ENCODE measurements at regions not wholly inside any gene's neighbourhood (a gene's known extent, or its start where the extent isn't known, plus 50 kb on each side); places are given as distances from the start of the nearest gene placed in this dataset.

DNA sequence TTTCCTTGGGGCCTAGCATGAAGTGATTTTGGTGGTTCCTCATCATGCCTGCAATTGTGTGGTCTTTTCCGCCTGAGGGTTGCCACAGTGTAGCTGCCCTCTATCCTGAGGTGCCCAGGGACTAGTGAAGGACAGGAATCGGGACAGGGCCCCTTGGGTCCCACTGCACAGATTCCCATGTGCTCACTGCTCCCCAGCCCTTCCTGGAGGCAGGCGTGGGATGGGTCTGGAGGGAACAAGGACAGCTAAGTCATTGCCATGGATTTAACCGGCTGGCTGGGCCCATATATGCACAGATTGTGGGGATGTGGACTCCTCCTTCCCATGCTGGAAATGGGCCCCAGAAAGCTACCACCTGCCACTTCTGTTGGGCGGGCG, 122.3 kb upstream of the PITX1 start:
- TF ChIP-seq CTCF (IDR thresholded peaks at IDR 0.05): no peak
- TF ChIP-seq, protein P1, sequence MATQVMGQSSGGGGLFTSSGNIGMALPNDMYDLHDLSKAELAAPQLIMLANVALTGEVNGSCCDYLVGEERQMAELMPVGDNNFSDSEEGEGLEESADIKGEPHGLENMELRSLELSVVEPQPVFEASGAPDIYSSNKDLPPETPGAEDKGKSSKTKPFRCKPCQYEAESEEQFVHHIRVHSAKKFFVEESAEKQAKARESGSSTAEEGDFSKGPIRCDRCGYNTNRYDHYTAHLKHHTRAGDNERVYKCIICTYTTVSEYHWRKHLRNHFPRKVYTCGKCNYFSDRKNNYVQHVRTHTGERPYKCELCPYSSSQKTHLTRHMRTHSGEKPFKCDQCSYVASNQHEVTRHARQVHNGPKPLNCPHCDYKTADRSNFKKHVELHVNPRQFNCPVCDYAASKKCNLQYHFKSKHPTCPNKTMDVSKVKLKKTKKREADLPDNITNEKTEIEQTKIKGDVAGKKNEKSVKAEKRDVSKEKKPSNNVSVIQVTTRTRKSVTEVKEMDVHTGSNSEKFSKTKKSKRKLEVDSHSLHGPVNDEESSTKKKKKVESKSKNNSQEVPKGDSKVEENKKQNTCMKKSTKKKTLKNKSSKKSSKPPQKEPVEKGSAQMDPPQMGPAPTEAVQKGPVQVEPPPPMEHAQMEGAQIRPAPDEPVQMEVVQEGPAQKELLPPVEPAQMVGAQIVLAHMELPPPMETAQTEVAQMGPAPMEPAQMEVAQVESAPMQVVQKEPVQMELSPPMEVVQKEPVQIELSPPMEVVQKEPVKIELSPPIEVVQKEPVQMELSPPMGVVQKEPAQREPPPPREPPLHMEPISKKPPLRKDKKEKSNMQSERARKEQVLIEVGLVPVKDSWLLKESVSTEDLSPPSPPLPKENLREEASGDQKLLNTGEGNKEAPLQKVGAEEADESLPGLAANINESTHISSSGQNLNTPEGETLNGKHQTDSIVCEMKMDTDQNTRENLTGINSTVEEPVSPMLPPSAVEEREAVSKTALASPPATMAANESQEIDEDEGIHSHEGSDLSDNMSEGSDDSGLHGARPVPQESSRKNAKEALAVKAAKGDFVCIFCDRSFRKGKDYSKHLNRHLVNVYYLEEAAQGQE (IDR thresholded peaks at IDR 0.05; ENCODE audit: low read depth, low read length): no peak
- TF ChIP-seq, protein P2, sequence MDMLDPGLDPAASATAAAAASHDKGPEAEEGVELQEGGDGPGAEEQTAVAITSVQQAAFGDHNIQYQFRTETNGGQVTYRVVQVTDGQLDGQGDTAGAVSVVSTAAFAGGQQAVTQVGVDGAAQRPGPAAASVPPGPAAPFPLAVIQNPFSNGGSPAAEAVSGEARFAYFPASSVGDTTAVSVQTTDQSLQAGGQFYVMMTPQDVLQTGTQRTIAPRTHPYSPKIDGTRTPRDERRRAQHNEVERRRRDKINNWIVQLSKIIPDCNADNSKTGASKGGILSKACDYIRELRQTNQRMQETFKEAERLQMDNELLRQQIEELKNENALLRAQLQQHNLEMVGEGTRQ (IDR thresholded peaks at IDR 0.05; ENCODE audit: borderline replicate concordance, low read depth, low read length): no peak
- TF ChIP-seq EP300 (IDR thresholded peaks at IDR 0.05; ENCODE audit: borderline replicate concordance in 1 of 2, low read depth in 1 of 2, low read length in 1 of 2): no peak
- TF ChIP-seq MAX (IDR thresholded peaks at IDR 0.05; ENCODE audit: low read depth): no peak
- TF ChIP-seq POLR2AphosphoS5 (IDR thresholded peaks at IDR 0.05; ENCODE audit: low read depth, low read length): no peak
- no peak for TF ChIP-seq RXRA (IDR thresholded peaks at IDR 0.05; ENCODE audit: borderline replicate concordance, low read depth)
- no peak for TF ChIP-seq YY1 (IDR thresholded peaks at IDR 0.05; ENCODE audit: low read depth)
- no peak for TF ChIP-seq CHD2 (IDR thresholded peaks at IDR 0.05; ENCODE audit: low read length, partially characterized antibody)
